ENCODE measurements at regions not wholly inside any gene's neighbourhood (a gene's known extent, or its start where the extent isn't known, plus 50 kb on each side); places are given as distances from the start of the nearest gene placed in this dataset.
"Not testable (repeated sequence)": the region's sequence is repeated elsewhere in the genome, so short reads cannot be mapped to it uniquely, and the experiment has no call there.

DNA sequence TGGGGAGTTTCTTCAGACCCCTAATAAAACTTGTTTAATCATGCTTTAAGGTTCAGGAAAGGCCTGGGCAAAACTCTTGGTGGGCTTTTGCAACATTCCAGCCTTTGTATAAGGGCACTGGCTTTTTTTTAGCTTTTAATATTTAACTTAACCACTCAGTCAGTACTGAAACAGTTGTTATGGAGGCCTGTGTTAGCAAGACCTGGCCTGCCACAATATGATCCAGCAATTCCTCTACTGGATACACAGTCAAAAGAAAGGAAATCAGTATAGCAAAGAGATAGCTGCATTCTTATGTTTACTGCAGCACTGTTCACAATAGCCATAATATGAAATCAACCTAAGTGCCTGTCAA is 75.1 kb upstream of the COG2 start:
- Mint-ChIP-seq H3K36me3 (no peaks in the 10 kb centered on the region), H3K4me1 (peaks cover under 1% of the 10 kb centered on the region), H3K9me3 (no peaks in the 10 kb centered on the region), H3K4me3 (no peak overlapping the region), H3K27me3 (ENCODE audit: low read depth) (peaks cover 55% of the 10 kb centered on the region), H3K27ac (no peak overlapping the region)
- no peak for DNase-seq (ENCODE audit: low spot score in 2 of 2, unreplicated experiment in 2 of 2)
- TF ChIP-seq, protein P1, sequence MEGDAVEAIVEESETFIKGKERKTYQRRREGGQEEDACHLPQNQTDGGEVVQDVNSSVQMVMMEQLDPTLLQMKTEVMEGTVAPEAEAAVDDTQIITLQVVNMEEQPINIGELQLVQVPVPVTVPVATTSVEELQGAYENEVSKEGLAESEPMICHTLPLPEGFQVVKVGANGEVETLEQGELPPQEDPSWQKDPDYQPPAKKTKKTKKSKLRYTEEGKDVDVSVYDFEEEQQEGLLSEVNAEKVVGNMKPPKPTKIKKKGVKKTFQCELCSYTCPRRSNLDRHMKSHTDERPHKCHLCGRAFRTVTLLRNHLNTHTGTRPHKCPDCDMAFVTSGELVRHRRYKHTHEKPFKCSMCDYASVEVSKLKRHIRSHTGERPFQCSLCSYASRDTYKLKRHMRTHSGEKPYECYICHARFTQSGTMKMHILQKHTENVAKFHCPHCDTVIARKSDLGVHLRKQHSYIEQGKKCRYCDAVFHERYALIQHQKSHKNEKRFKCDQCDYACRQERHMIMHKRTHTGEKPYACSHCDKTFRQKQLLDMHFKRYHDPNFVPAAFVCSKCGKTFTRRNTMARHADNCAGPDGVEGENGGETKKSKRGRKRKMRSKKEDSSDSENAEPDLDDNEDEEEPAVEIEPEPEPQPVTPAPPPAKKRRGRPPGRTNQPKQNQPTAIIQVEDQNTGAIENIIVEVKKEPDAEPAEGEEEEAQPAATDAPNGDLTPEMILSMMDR (IDR thresholded peaks at IDR 0.05; ENCODE audit: unreplicated experiment), result no peak

DNA sequence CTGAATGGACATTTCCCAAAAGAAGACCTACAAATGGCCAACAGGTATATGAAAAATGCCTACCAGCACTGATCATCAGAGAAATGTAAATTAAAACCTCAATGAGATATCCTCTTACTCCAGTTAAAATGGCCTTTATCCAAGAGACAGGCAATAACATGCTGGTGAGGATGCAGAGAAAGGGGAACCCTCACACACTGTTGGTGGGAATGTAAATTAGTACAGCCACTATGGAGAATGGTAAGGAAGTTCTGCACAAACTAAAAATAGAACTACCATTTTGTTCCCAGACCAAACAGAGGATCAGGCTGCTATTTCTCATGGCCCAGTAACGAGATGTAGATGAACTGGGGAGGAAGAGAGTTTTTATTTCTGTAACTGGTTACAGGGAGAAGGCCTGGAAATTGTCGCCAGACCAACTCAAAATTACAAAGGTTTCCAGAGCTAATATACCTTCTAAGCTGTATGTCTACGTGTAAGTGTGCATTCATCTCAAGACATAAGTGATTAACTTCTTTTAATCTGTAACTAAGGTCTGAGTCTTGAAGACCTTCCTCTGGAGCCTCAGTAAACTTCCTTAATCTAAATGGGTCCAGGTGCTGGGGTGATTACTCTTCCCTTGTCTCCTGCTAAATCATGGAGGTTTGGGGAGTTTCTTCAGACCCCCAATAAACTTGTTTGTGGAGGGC is 75.6 kb upstream of the COG2 start:
- not testable (repeated sequence) for DNase-seq (ENCODE audit: low spot score in 2 of 2, unreplicated experiment in 2 of 2); H3K4me3 Mint-ChIP-seq; H3K27ac Mint-ChIP-seq; H3K9me3 Mint-ChIP-seq; H3K36me3 Mint-ChIP-seq; H3K4me1 Mint-ChIP-seq
- peaks cover 56% of the 10 kb centered on the region for H3K27me3 Mint-ChIP-seq (ENCODE audit: low read depth)

DNA sequence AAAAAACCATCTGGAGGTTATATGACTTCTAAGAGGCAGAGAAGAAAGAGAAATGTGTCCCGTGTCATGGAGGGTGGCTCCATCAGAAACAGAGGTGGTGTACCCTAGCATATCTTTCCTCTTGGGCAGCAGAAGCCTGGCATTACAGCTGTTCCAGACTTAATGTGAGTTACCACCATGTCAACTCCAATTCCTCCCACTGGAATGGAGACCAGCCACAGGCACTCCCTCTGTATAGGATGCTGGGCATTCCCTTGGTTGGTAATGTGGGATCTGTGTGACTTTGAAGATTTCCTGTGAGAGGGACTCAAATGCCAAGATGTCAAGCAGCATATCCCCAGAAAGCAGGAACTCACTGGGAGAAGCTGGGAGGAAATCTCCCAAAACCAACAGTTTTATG is 77.1 kb upstream of the COG2 start:
- Mint-ChIP-seq H3K36me3 (no peaks in the 10 kb centered on the region), H3K4me1 (no peaks in the 10 kb centered on the region), H3K27me3 (ENCODE audit: low read depth) (peaks cover 59% of the 10 kb centered on the region), H3K9me3 (no peaks in the 10 kb centered on the region), H3K27ac (no peak overlapping the region), H3K4me3 (no peak overlapping the region)
- DNase-seq (ENCODE audit: low spot score in 2 of 2, unreplicated experiment in 2 of 2), result no peak
- TF ChIP-seq, protein P1 (IDR thresholded peaks at IDR 0.05; ENCODE audit: unreplicated experiment), result no peak

DNA sequence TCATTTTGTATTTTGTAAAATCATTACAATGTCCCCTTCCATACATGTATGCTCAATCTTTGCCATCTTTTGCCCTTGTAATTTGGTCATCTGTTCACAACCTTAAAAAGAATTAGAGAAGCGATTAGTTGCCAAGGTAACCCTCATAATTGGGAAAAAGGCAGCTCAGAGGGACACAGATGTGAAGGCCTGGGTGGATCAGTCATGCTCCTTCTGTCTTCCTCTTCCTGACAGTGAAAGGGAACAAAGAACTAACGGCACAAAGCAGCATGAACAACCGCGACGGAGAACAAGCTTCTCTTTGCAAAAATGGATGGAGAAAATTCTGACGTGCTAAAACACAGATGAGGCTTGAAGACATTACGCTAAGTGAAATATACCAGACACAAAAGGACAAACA is 78.7 kb upstream of the COG2 start:
- H3K4me1 Mint-ChIP-seq, result no peaks in the 10 kb centered on the region
- H3K36me3 Mint-ChIP-seq, result no peaks in the 10 kb centered on the region
- H3K27me3 Mint-ChIP-seq (ENCODE audit: low read depth), result peaks cover 58% of the 10 kb centered on the region
- no peaks in the 10 kb centered on the region for H3K9me3 Mint-ChIP-seq
- TF ChIP-seq, protein P1 (IDR thresholded peaks at IDR 0.05; ENCODE audit: unreplicated experiment), result no peak
- H3K27ac Mint-ChIP-seq, result no peak overlapping the region
- no peak for DNase-seq (ENCODE audit: low spot score in 2 of 2, unreplicated experiment in 2 of 2)
- no peak overlapping the region for H3K4me3 Mint-ChIP-seq

DNA sequence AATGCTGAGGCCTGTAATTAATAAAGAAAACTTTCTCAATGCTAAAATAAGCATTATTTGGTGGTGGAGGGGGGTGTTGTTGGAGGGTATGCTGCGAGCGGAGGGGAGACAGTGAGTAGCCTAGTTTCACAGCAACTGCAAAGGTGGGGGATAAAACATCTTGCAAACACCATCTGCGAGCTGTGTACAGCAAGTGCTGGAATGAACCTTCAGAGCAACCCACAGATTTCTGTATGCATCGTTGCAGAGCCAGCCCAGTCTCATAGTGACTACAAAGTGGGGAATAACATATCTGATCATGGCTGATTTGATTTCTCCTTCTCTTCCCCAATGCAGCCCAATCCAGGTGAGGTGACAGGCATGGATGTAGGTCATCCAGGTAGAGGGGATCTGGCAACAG is 80.7 kb upstream of the COG2 start:
- Mint-ChIP-seq H3K27ac (no peak overlapping the region), H3K4me1 (no peaks in the 10 kb centered on the region), H3K4me3 (no peak overlapping the region), H3K9me3 (no peaks in the 10 kb centered on the region), H3K36me3 (no peaks in the 10 kb centered on the region), H3K27me3 (ENCODE audit: low read depth) (peaks cover 69% of the 10 kb centered on the region)
- TF ChIP-seq, protein P1 (IDR thresholded peaks at IDR 0.05; ENCODE audit: unreplicated experiment), result no peak
- DNase-seq (ENCODE audit: low spot score in 2 of 2, unreplicated experiment in 2 of 2), result no peak

DNA sequence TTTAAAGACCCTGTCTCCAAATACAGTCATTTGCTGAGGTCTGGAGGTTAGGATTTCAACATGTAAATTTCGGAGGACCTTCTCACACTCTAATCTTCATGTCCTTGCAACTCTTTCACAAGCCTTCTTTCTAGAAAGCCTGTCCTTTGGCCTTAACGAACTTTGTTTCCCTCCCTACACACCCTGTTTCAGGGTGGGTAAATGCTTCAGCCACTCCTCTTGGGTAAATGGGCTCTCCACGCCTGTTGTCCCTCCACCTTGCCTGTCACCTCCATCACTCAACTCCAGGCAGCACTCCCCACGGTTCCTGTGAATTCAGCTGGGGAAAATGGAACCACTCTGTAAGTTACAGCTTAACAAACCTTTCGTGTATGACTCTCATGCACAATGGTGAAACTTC is 84.0 kb upstream of the COG2 start:
- no peak for DNase-seq (ENCODE audit: low spot score in 2 of 2, unreplicated experiment in 2 of 2)
- H3K36me3 Mint-ChIP-seq, result no peaks in the 10 kb centered on the region
- TF ChIP-seq, protein P1 (IDR thresholded peaks at IDR 0.05; ENCODE audit: unreplicated experiment), result no peak
- H3K4me3 Mint-ChIP-seq, result no peak overlapping the region
- peaks cover 61% of the 10 kb centered on the region for H3K27me3 Mint-ChIP-seq (ENCODE audit: low read depth)
- H3K4me1 Mint-ChIP-seq, result no peaks in the 10 kb centered on the region
- no peaks in the 10 kb centered on the region for H3K9me3 Mint-ChIP-seq
- no peak overlapping the region for H3K27ac Mint-ChIP-seq

Measured in mesothelial cell of epicardium (in vitro differentiated cells).